A549 (cell line): ENCODE measurements at regions not wholly inside any gene's neighbourhood (a gene's known extent, or its start where the extent isn't known, plus 50 kb on each side); places are given as distances from the start of the nearest gene placed in this dataset.

Source experiments
- ATAC-seq, 2 experiments: fragments of 200-7000 bp in 1 of 2; fragments of >200 bp in 1 of 2; cut with Nextera tagmentation in 1 of 2; cut with Tn5 transposase in 1 of 2; 3 replicates each; pipeline versions ENCODE4 v1.8.0 to v1.9.1; 2018 to 2020; ENCODE audit warnings: mild to moderate bottlenecking in 1 of 2, moderate library complexity in 1 of 2
- CTCF ChIA-PET: fragments of 300-600 bp; sonication (Branson Sonifier 250); formaldehyde crosslinking; extraction: SDS; loops from one replicate; lab custom pipeline; 2021; ENCODE audit warnings: antibody characterized with exemption, inconsistent platforms; lab: Yijun Ruan, JAX
- POLR2A ChIA-PET: fragments of 350-600 bp; formaldehyde crosslinking; extraction: SDS; loops from one replicate; lab custom pipeline; 2021; ENCODE audit warnings: antibody characterized with exemption, inconsistent platforms; lab: Yijun Ruan, JAX
- DNase-seq, 2 experiments: peaks; one replicate each; pipeline versions ENCODE4 v3.0.0 to v3.0.0-alpha.2; 2011 to 2016; ENCODE audit warnings: low read depth in 1 of 2, low spot score in 1 of 2
- FAIRE-seq: peaks from 2 replicates; lab custom pipeline; 2011; peaks lifted over from hg19 to GRCh38; lab: Jason Lieb, UNC
- H3K27ac ChIP-seq, 2 experiments: fragments of >200 bp; sonication (Bioruptor Twin); formaldehyde crosslinking; 3 replicates each; pipeline ENCODE4 v1.5.1; 2016 to 2017
- H3K4me1 ChIP-seq: fragments of >200 bp; sonication (Bioruptor Twin); formaldehyde crosslinking; 3 replicates; pipeline ENCODE4 v1.6.1; 2016
- H3K4me2 ChIP-seq: fragments of >200 bp; sonication (Bioruptor Twin); formaldehyde crosslinking; 3 replicates; pipeline ENCODE4 v1.6.1; 2016
- H3K4me3 ChIP-seq: fragments of >200 bp; sonication (Bioruptor Twin); formaldehyde crosslinking; 3 replicates; pipeline ENCODE4 v1.5.1; 2016
- H3K9me3 ChIP-seq: fragments of >200 bp; sonication (Bioruptor Twin); formaldehyde crosslinking; 3 replicates; pipeline ENCODE4 v1.6.1; 2016
- BCL3 ChIP-seq: fragments of >200 bp; sonication (Bioruptor Twin); formaldehyde crosslinking; IDR thresholded peaks from 3 replicates; pipeline ENCODE4 v1.6.1; 2016
- CBX2 ChIP-seq: fragments of 200-600 bp; sonication (generic); IDR thresholded peaks from 2 replicates; pipeline ENCODE4 v1.6.1; 2016; ENCODE audit warnings: low read depth, mild to moderate bottlenecking, borderline replicate concordance
- CHD2 ChIP-seq: fragments of 150-350 bp; IDR thresholded peaks from 2 replicates; pipeline ENCODE4 v1.6.1; 2014; ENCODE audit warnings: low read length; ENCODE audit not compliant: partially characterized antibody
- CHD4 ChIP-seq: fragments of 200-600 bp; sonication (generic); IDR thresholded peaks from 2 replicates; pipeline ENCODE4 v1.6.1; 2016; ENCODE audit warnings: antibody characterized with exemption, mild to moderate bottlenecking, borderline replicate concordance
- EHF ChIP-seq: fragments of 250-450 bp; sonication (Bioruptor Pico); IDR thresholded peaks from 2 replicates; pipeline ENCODE4 v1.5.0; 2020; ENCODE audit warnings: mild to moderate bottlenecking
- ESRRA ChIP-seq: fragments of 150-350 bp; IDR thresholded peaks from 2 replicates; pipeline ENCODE4 v1.6.1; 2014; ENCODE audit warnings: mild to moderate bottlenecking, low read length, borderline replicate concordance
- HDAC2 ChIP-seq: fragments of 200-600 bp; sonication (generic); IDR thresholded peaks from 2 replicates; pipeline ENCODE4 v1.6.1; 2016
- HOXA7 ChIP-seq: fragments of 250-450 bp; sonication (Bioruptor Pico); IDR thresholded peaks from 2 replicates; pipeline ENCODE4 v1.5.0; 2020; ENCODE audit warnings: mild to moderate bottlenecking, moderate library complexity
- HOXB5 ChIP-seq: fragments of 250-450 bp; sonication (Bioruptor Pico); IDR thresholded peaks from 2 replicates; pipeline ENCODE4 v1.5.0; 2020; ENCODE audit warnings: mild to moderate bottlenecking, moderate library complexity
- JUNB ChIP-seq: fragments of >200 bp; sonication (Bioruptor Twin); formaldehyde crosslinking; IDR thresholded peaks from 2 replicates; pipeline ENCODE4 v1.6.1; 2016
- KDM1A ChIP-seq: fragments of 200-600 bp; sonication (generic); IDR thresholded peaks from 2 replicates; pipeline ENCODE4 v1.6.1; 2016; ENCODE audit warnings: low read depth, mild to moderate bottlenecking
- KDM5A ChIP-seq: fragments of 200-600 bp; sonication (generic); IDR thresholded peaks from 2 replicates; pipeline ENCODE4 v1.6.1; 2016; ENCODE audit warnings: antibody characterized with exemption, mild to moderate bottlenecking
- NPAS2 ChIP-seq: fragments of 250-450 bp; sonication (Bioruptor Pico); IDR thresholded peaks from 2 replicates; pipeline ENCODE4 v1.8.0; 2022; ENCODE audit warnings: mild to moderate bottlenecking, moderate library complexity, borderline replicate concordance
- NR3C1 ChIP-seq: fragments of >200 bp; sonication (Bioruptor Twin); formaldehyde crosslinking; IDR thresholded peaks from 3 replicates; pipeline ENCODE4 v1.6.1; 2017
- PHF8 ChIP-seq: fragments of 200-600 bp; sonication (generic); IDR thresholded peaks from 2 replicates; pipeline ENCODE4 v1.6.1; 2016; ENCODE audit warnings: low read depth, mild to moderate bottlenecking, antibody characterized with exemption, moderate library complexity, borderline replicate concordance
- POLR2A ChIP-seq: IDR thresholded peaks from 2 replicates; pipeline ENCODE4 v1.6.1; 2012; ENCODE audit warnings: mild to moderate bottlenecking, low read length
- POLR2AphosphoS2 ChIP-seq: conservative IDR thresholded peaks from 2 replicates; pipeline ENCODE4 v1.6.1; 2012; ENCODE audit warnings: low read length, improper control_type of control experiment, inconsistent platforms
- RAD21 ChIP-seq, 2 experiments: fragments of >200 bp in 1 of 2; sonication (Bioruptor Twin) in 1 of 2; formaldehyde crosslinking in 1 of 2; IDR thresholded peaks in 1 of 2; conservative IDR thresholded peaks in 1 of 2; 2 replicates in 1 of 2; 3 replicates in 1 of 2; pipeline ENCODE4 v1.6.1; 2012 to 2018; ENCODE audit warnings: inconsistent platforms in 1 of 2
- RARB ChIP-seq: fragments of 250-450 bp; sonication (Bioruptor Pico); IDR thresholded peaks from 2 replicates; pipeline ENCODE4 v1.8.0; 2021; ENCODE audit warnings: mild to moderate bottlenecking, moderate library complexity
- RCOR1 ChIP-seq: fragments of 150-350 bp; IDR thresholded peaks from 2 replicates; pipeline ENCODE4 v1.6.1; 2014; ENCODE audit warnings: antibody characterized with exemption, low read length, low read depth
- RFX5 ChIP-seq: fragments of 450-650 bp; IDR thresholded peaks from 2 replicates; pipeline ENCODE4 v1.7.1; 2014; ENCODE audit warnings: antibody characterized with exemption, mild to moderate bottlenecking, moderate library complexity
- TP53 ChIP-seq: fragments of 250-450 bp; sonication (Bioruptor Pico); IDR thresholded peaks from 2 replicates; pipeline ENCODE4 v1.5.0; 2021; ENCODE audit warnings: mild to moderate bottlenecking, moderate library complexity
- ZC3H11A ChIP-seq: fragments of 450-650 bp; IDR thresholded peaks from 2 replicates; pipeline ENCODE4 v1.6.1; 2014; ENCODE audit warnings: antibody characterized with exemption, mild to moderate bottlenecking
- ZFP36 ChIP-seq: fragments of 450-650 bp; IDR thresholded peaks from 2 replicates; pipeline ENCODE4 v1.6.1; 2014; ENCODE audit warnings: borderline replicate concordance; ENCODE audit not compliant: partially characterized antibody
- ZSCAN20 ChIP-seq: fragments of 250-450 bp; sonication (Bioruptor Pico); IDR thresholded peaks from 2 replicates; pipeline ENCODE4 v1.8.0; 2022; ENCODE audit warnings: mild to moderate bottlenecking, moderate library complexity
- WGBS: methylation state at CpG from one replicate; pipeline ENCODE4 v1.1.6; 2017; ENCODE audit errors: missing lambda C conversion rate; 5-methylcytosine and 5-hydroxymethylcytosine counted together
- TF ChIP-seq, protein P1 (sequence below): IDR thresholded peaks from 2 replicates; pipeline ENCODE4 v1.6.1; 2012; ENCODE audit warnings: low read depth, borderline replicate concordance

DNA sequence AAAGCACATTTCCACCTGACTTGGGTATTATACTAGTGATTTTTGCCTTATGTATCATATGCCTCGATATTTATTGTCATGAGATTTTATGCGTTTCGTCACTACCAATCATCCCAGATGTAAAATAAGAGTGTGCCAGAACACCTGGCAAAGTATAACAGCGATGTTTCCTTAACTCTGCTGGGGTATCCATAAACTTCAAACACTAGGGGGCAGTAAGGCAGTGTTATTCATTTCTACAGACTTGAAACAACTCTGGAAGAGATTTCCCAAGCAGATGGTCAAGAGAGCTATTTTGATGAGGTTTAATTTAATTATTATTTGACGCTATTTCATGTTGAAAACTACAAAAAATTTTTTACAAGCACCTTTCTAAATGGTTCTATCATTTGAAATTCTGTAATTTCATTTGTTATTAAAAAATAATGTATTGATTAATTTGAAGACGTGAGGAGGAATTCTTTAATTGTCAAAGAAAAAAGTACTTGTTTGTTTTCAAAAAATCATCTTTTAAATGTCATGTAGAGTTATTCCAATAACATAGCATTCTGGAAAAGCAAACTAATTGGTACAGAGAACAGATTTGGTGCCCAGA lies 388.5 kb upstream of the CTNND2 start:
- Histone ChIP-seq H3K9me3 (peaks cover 11% of the 10 kb centered on the region; the same call in 1 of the 3 replicates), H3K4me1 (no peaks in the 10 kb centered on the region), H3K27ac (no peak overlapping the region), H3K4me2 (no peak overlapping the region)
- POLR2A ChIA-PET = no interaction called here
- CTCF ChIA-PET = interaction anchor here (0.8 to 1.4 kb wide), 2 partner anchors 34 to 1658 kb away, joined by 3 read pairs; no protein-coding TSS in a partner anchor
- no peak for FAIRE-seq
- no peak for ATAC-seq
- WGBS = 4% methylated on average over 6 of the region's 6 CpGs
- TF ChIP-seq KDM5A (no peak), RAD21 (conservative IDR thresholded peaks at IDR 0.05 in 1 of 2, IDR thresholded peaks at IDR 0.05 in 1 of 2) (0 out of 5 replicates have a peak, but pooled peaks of 1 of the 2 experiments have one; percentile 4), RCOR1 (no peak), CHD2 (no peak)
- TF ChIP-seq, all 56 proteins: peak for 1
- no peak overlapping the region for H3K4me3 ChIP-seq
- DNase-seq = peak in 1 of 2 experiments; percentile 12

DNA sequence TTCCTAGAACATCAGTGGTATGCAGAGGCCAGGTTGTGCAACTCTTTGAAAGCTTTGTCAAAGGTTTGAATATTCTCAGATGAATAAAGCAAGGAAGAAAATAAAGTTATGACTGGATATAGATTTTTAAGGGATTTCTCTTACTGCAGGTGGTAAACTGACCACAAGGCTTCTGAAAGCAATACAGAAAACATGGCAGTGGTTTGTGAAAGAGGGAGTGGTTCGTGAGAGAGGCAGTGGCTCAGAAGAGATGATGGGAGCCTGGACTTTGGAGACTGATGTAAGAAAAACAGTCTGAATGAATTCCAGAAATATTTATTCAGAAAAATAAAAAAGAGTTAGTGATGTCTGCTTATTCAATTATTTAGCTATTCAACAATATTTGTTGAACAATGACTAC lies 380.4 kb upstream of the CTNND2 start:
- ChIA-PET CTCF (no interaction called here), POLR2A (no interaction called here)
- H3K4me2 ChIP-seq = no peak overlapping the region
- no peak for ATAC-seq
- 0% methylated on average over 1 of the region's 1 CpG for WGBS
- no peak overlapping the region for H3K27ac ChIP-seq
- no peak overlapping the region for H3K4me3 ChIP-seq
- FAIRE-seq = no peak
- H3K9me3 ChIP-seq = no peaks in the 10 kb centered on the region; the same call in 2 of the 3 replicates
- DNase-seq = no peak
- H3K4me1 ChIP-seq = no peaks in the 10 kb centered on the region
- TF ChIP-seq BCL3 (no peak), JUNB (no peak), EHF (CRISPR knock-in tag) (no peak), ZFP36 (no peak), TP53 (CRISPR knock-in tag) (no peak), HDAC2 (no peak), KDM1A (no peak), POLR2AphosphoS2 (no peak), ESRRA (no peak), PHF8 (no peak), RFX5 (no peak), NPAS2 (CRISPR knock-in tag) (no peak), KDM5A (no peak), ZC3H11A (no peak), ZSCAN20 (no peak)

- Histone ChIP-seq H3K4me2 (no peak overlapping the region), H3K4me3 (no peak overlapping the region), H3K4me1 (no peaks in the 10 kb centered on the region), H3K9me3 (no peaks in the 10 kb centered on the region; the same call in 2 of the 3 replicates), H3K27ac (no peak overlapping the region)
- 21% methylated on average over 2 of the region's 2 CpGs for whole genome bisulfite sequencing
- DNase-seq (no peak), ATAC-seq (no peak), FAIRE-seq (no peak)
- CTCF ChIA-PET = no interaction called here
- POLR2A ChIA-PET = no interaction called here
- no peak for TF ChIP-seq KDM1A
- TF ChIP-seq HOXB5 = no peak
- TF ChIP-seq RARB (CRISPR knock-in tag) = no peak
- TF ChIP-seq RCOR1 = no peak
- TF ChIP-seq, protein P1, sequence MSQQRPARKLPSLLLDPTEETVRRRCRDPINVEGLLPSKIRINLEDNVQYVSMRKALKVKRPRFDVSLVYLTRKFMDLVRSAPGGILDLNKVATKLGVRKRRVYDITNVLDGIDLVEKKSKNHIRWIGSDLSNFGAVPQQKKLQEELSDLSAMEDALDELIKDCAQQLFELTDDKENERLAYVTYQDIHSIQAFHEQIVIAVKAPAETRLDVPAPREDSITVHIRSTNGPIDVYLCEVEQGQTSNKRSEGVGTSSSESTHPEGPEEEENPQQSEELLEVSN = no peak
- no peak for TF ChIP-seq POLR2A
- TF ChIP-seq CHD2 = no peak
- TF ChIP-seq HOXA7 (CRISPR knock-in tag) = no peak
- TF ChIP-seq ZFP36 = no peak
- no peak for TF ChIP-seq CBX2
- TF ChIP-seq CHD4 = no peak
- TF ChIP-seq NR3C1 = no peak
These were observed 373.4 kb upstream of the CTNND2 start for GRCh38 chr5:12277504-12278192.
